Sigmoid colon (tissue), 6 donors: ENCODE measurements at regions not wholly inside any gene's neighbourhood (a gene's known extent, or its start where the extent isn't known, plus 50 kb on each side); places are given as distances from the start of the nearest gene placed in this dataset.

Source experiments
- DNase-seq: peaks from one replicate; pipeline ENCODE4 v3.0.0-alpha.2; 2019
- H3K27ac ChIP-seq, 4 donors: fragments of 200-600 bp; sonication (generic); one replicate each; pipeline ENCODE4 v1.5.1; 2016 to 2019; ENCODE audit warnings: mild to moderate bottlenecking in 1 of 4
- H3K27me3 ChIP-seq, 3 donors: fragments of 200-600 bp; sonication (generic); one replicate each; pipeline ENCODE4 v1.5.1; 2019; ENCODE audit warnings: mild to moderate bottlenecking in 1 of 3
- H3K36me3 ChIP-seq, 4 donors: fragments of 200-600 bp; sonication (generic); one replicate each; pipeline ENCODE4 v1.5.1; 2016 to 2019
- H3K4me1 ChIP-seq, 4 donors: fragments of 200-600 bp; sonication (generic); one replicate each; pipeline ENCODE4 v1.5.1; 2017 to 2019
- H3K4me3 ChIP-seq, 4 donors: fragments of 200-600 bp; sonication (generic); one replicate each; pipeline ENCODE4 v1.5.1; 2017 to 2019; ENCODE audit warnings: mild to moderate bottlenecking in 2 of 4, moderate library complexity in 1 of 4
- H3K9me3 ChIP-seq, 4 donors: fragments of 200-600 bp in 3 of 4; sonication (generic) in 3 of 4; one replicate each; pipeline versions ENCODE4 v1.5.1 to v1.6.1; 2013 to 2019
- EP300 ChIP-seq, 4 donors: sonication (generic); formaldehyde crosslinking; IDR thresholded peaks; one replicate each; pipeline ENCODE4 v1.6.1; 2017; ENCODE audit warnings: antibody characterized with exemption in 4 of 4
- POLR2A ChIP-seq, 2 donors: fragments of 450-650 bp; IDR thresholded peaks; one replicate each; pipeline ENCODE4 v1.6.1; 2016; ENCODE audit warnings: antibody characterized with exemption in 2 of 2, mild to moderate bottlenecking in 2 of 2, moderate library complexity in 2 of 2
- POLR2AphosphoS5 ChIP-seq, 4 donors: sonication (generic); formaldehyde crosslinking; IDR thresholded peaks; one replicate each; pipeline ENCODE4 v1.6.1; 2017; ENCODE audit warnings: antibody characterized with exemption in 4 of 4
- WGBS, 2 donors: extraction: QIAGEN DNeasy Blood & Tissue Kit; methylation state at CpG; one replicate each; pipeline ENCODE4 v1.1.7; 2013; 5-methylcytosine and 5-hydroxymethylcytosine counted together
- intact Hi-C: fragments of 100-400 bp; cut with DNase I; formaldehyde crosslinking; loops from one replicate; pipeline ENCODE4 v1.15.1; 2023
- TF ChIP-seq, protein P1 (sequence below), 4 experiments: fragments of 450-650 bp in 3 of 4; fragments of 200-600 bp in 1 of 4; IDR thresholded peaks; one replicate each; pipeline ENCODE4 v1.5.1; 2016 to 2019; ENCODE audit warnings: antibody characterized with exemption in 4 of 4, mild to moderate bottlenecking in 3 of 4, moderate library complexity in 2 of 4
- donor health status: healthy with polysubstance abuse.
- donor health status: healthy.

DNA sequence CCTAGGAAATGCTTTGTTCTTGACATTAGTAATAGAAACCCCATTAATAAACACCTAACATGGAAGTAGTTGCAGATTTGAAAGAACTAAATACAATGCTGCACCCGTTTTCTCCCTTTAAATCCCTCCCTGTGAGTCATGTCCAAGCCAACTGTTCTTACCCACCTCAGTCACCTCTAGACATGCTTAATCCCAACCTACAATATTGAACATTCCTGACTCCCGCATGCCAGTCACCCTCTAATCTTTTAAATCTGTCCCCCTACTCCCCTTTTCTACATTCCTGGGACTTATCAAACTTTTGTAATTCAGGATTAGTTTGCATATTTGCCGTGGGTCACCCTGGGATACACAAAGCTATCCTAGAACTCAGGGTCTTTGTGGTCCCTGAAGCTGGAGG lies 374.6 kb downstream of the IRS1 start:
- H3K4me3 ChIP-seq, result no peak overlapping the region
- DNase-seq, result no peak
- H3K9me3 ChIP-seq, result no peaks in the 10 kb centered on the region
- H3K27me3 ChIP-seq, result no peaks in the 10 kb centered on the region
- TF ChIP-seq, protein P1, sequence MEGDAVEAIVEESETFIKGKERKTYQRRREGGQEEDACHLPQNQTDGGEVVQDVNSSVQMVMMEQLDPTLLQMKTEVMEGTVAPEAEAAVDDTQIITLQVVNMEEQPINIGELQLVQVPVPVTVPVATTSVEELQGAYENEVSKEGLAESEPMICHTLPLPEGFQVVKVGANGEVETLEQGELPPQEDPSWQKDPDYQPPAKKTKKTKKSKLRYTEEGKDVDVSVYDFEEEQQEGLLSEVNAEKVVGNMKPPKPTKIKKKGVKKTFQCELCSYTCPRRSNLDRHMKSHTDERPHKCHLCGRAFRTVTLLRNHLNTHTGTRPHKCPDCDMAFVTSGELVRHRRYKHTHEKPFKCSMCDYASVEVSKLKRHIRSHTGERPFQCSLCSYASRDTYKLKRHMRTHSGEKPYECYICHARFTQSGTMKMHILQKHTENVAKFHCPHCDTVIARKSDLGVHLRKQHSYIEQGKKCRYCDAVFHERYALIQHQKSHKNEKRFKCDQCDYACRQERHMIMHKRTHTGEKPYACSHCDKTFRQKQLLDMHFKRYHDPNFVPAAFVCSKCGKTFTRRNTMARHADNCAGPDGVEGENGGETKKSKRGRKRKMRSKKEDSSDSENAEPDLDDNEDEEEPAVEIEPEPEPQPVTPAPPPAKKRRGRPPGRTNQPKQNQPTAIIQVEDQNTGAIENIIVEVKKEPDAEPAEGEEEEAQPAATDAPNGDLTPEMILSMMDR (IDR thresholded peaks at IDR 0.05), result no peak
- peaks cover 0 to 17% (median 16%) of the 10 kb centered on the region in 4 donors for H3K4me1 ChIP-seq
- H3K36me3 ChIP-seq, result no peaks in the 10 kb centered on the region
- H3K27ac ChIP-seq, result peak overlapping the region in 3 of 4 donors; percentile 64 to 74 (median 67)
- WGBS, 2 donors, result 83 to 86% methylated on average over 3 of the region's 3 CpGs
- intact Hi-C loops, result loop anchor here (5.0 kb wide), 2 partner anchors 52 to 372 kb away; partner anchors contain the start of gene IRS1

DNA sequence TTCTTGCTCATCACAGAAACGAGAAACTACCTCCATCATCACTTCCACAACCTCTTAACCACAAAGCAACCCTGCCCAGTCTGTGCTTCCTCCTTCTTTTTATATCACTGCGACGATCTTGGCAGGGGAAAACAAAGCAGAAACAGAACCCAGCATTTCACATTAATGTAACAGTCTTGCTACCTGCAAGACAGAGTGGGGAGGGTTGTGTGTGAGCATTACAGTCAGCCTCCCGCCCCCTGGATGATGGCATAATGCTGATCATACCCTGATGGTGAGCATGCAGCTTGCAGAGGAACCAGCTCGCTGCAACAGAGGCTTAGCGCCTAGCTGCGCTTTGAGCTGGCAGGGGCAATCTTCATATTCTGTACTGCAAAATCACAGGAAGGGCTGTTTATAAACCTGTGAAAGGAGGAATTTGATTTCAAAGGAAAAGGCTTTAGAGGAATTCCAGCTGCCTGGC lies 376.1 kb downstream of the IRS1 start:
- Histone ChIP-seq H3K27ac (peak overlapping the region in 3 of 4 donors; percentile 64 to 74 (median 67)), H3K36me3 (no peaks in the 10 kb centered on the region), H3K4me1 (peaks cover 0 to 17% (median 16%) of the 10 kb centered on the region in 4 donors), H3K4me3 (peak overlapping the region in 3 of 4 donors; percentile 2 to 16 (median 12)), H3K9me3 (no peaks in the 10 kb centered on the region), H3K27me3 (no peaks in the 10 kb centered on the region)
- WGBS, 2 donors, result 32 to 63% methylated on average over 7 of the region's 7 CpGs
- TF ChIP-seq, protein P1 (IDR thresholded peaks at IDR 0.05), result no peak
- TF ChIP-seq POLR2AphosphoS5 (IDR thresholded peaks at IDR 0.05), result peak in 3 of 4 donors; percentile 12 to 76 (median 68)
- peak in 1 of 4 donors; percentile 55 for TF ChIP-seq EP300 (IDR thresholded peaks at IDR 0.05)
- TF ChIP-seq POLR2A (IDR thresholded peaks at IDR 0.05), result no peak
- DNase-seq, result peak; percentile 69
- intact Hi-C loops, result loop anchor here (5.0 kb wide), 1 partner anchor 54 kb away; no protein-coding TSS in a partner anchor

DNA sequence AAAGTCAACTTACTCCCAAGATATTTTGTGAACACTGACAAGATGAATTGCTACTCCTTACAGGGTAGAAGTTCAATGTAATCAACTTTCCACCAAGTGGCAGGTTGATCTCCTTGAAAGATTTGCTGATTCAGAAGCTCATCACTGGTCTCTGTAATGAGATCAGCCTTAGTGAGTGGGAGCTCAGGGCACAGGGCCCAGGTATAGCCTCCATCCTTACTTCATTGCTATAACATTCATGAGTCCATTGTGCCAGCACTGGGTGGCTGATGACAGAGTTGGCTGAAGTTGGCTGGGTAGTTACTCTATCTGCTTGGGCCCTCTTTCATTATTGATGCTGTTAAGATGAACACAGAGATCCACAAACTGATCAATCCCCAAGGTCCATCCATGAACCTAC lies 379.0 kb downstream of the IRS1 start:
- H3K4me3 ChIP-seq, result no peak overlapping the region
- peaks cover 0 to 17% (median 16%) of the 10 kb centered on the region in 4 donors for H3K4me1 ChIP-seq
- H3K27me3 ChIP-seq, result no peaks in the 10 kb centered on the region
- H3K9me3 ChIP-seq, result no peaks in the 10 kb centered on the region
- intact Hi-C loops, result loop anchor here (5.0 kb wide), 1 partner anchor 57 kb away; no protein-coding TSS in a partner anchor
- no peak overlapping the region for H3K27ac ChIP-seq
- no peak for DNase-seq
- H3K36me3 ChIP-seq, result no peaks in the 10 kb centered on the region
- no peak for TF ChIP-seq POLR2A (IDR thresholded peaks at IDR 0.05)
- TF ChIP-seq POLR2AphosphoS5 (IDR thresholded peaks at IDR 0.05), result no peak

DNA sequence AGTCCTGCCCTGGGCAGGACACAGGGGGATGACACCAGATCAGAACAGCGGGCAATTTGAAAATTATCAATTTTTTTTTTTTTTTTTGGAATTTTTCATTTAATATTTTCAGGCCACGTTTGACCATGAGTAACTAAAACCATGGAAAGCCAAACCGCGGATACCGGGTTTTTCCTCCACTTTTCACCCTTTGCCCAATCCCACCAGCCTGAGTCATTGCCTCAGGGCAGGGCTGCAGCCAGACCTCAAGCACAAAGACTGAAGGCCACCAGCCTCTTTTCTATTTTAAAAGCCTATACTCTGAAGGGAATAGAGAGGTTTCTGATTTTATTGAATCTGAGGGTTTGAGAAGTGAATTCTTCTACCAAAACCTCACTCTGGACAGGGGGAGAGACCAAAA lies 381.1 kb downstream of the IRS1 start:
- Histone ChIP-seq H3K27me3 (no peaks in the 10 kb centered on the region), H3K36me3 (no peaks in the 10 kb centered on the region), H3K27ac (no peak overlapping the region), H3K4me3 (no peak overlapping the region), H3K4me1 (peaks cover 0 to 7% (median 3%) of the 10 kb centered on the region in 4 donors), H3K9me3 (no peaks in the 10 kb centered on the region)
- WGBS, 2 donors, result 75 to 86% methylated on average over 5 of the region's 5 CpGs
- no peak for DNase-seq
- intact Hi-C loops, result no loop called here
- TF ChIP-seq, protein P1 (IDR thresholded peaks at IDR 0.05), result no peak
- TF ChIP-seq POLR2A (IDR thresholded peaks at IDR 0.05), result no peak
- TF ChIP-seq EP300 (IDR thresholded peaks at IDR 0.05), result no peak
- TF ChIP-seq POLR2AphosphoS5 (IDR thresholded peaks at IDR 0.05), result no peak

DNA sequence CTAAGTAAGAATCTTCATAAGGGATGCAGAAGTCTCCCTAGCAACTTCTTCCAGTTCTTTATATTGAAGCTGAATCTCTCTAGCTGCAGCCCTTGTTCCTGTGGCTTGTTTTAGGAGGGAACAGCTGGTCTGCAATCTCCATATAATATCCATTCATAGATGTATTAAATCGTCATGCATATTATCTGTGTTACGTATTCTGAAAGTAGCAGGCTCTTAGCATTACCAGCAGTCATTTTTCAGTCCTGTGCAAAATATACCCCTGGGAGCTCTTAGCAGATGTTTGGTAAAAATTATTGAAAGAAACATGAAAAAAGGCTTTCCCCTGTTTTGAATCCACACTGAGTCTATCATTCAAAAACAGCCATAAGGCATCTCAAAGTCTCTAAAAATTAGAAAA lies 385.3 kb downstream of the IRS1 start:
- Histone ChIP-seq H3K27me3 (no peaks in the 10 kb centered on the region), H3K9me3 (no peaks in the 10 kb centered on the region), H3K27ac (no peak overlapping the region), H3K36me3 (no peaks in the 10 kb centered on the region), H3K4me3 (no peak overlapping the region), H3K4me1 (no peaks in the 10 kb centered on the region)
- 80 to 85% methylated on average over 2 of the region's 2 CpGs for WGBS, 2 donors
- TF ChIP-seq POLR2A (IDR thresholded peaks at IDR 0.05) (no peak), EP300 (IDR thresholded peaks at IDR 0.05) (no peak), POLR2AphosphoS5 (IDR thresholded peaks at IDR 0.05) (no peak)
- TF ChIP-seq, protein P1 (IDR thresholded peaks at IDR 0.05), result no peak
- no peak for DNase-seq
- intact Hi-C loops, result no loop called here
